OCI-LY7 (cell line): ENCODE measurements at regions not wholly inside any gene's neighbourhood (a gene's known extent, or its start where the extent isn't known, plus 50 kb on each side); places are given as distances from the start of the nearest gene placed in this dataset.

Source experiments
- BruUV-seq: library from RNA; stranded (reverse); fragments of 400-500 nt; replicated peaks from 2 replicates; lab custom pipeline; 2021; lab: Mats Ljungman, UMichigan
- CTCF ChIA-PET: fragments of 300-600 bp; sonication (Branson Sonifier 250); formaldehyde crosslinking; loops from one replicate; lab custom pipeline; 2022; ENCODE audit warnings: antibody characterized with exemption; ENCODE audit not compliant: unreplicated experiment; lab: Charles Lee
- POLR2A ChIA-PET: fragments of 300-600 bp; sonication (Branson Sonifier 250); formaldehyde crosslinking; loops from one replicate; lab custom pipeline; 2022; ENCODE audit warnings: antibody characterized with exemption; lab: Charles Lee
- DNase-seq: peaks from one replicate; pipeline ENCODE4 v3.0.0-alpha.2; 2015; ENCODE audit warnings: low spot score
- H2AFZ ChIP-seq: fragments of 200-600 bp; sonication (generic), shearing (Covaris generic); 2 replicates; pipeline ENCODE4 v1.6.1; 2014; ENCODE audit warnings: mild to moderate bottlenecking, antibody characterized with exemption, low read length, moderate library complexity
- H3K27ac ChIP-seq: fragments of 200-600 bp; sonication (generic); 2 replicates; pipeline ENCODE4 v1.5.1; 2014; ENCODE audit warnings: mixed run types, low read depth, mild to moderate bottlenecking, moderate library complexity, low read length, inconsistent platforms; ENCODE audit not compliant: poor library complexity, severe bottlenecking
- H3K36me3 ChIP-seq: fragments of 200-600 bp; sonication (generic); 2 replicates; pipeline ENCODE4 v1.6.1; 2014; ENCODE audit warnings: mild to moderate bottlenecking, antibody characterized with exemption, low read length, moderate library complexity, mixed read lengths; ENCODE audit not compliant: insufficient read depth
- H3K4me1 ChIP-seq: fragments of 200-600 bp; sonication (generic); 2 replicates; pipeline ENCODE4 v1.5.1; 2014; ENCODE audit warnings: mild to moderate bottlenecking, low read length; ENCODE audit not compliant: insufficient read depth, poor library complexity, severe bottlenecking
- H3K4me2 ChIP-seq: fragments of 200-600 bp; sonication (generic); 2 replicates; pipeline ENCODE4 v1.6.1; 2014; ENCODE audit warnings: mild to moderate bottlenecking, low read length
- H3K4me3 ChIP-seq: fragments of 200-600 bp; sonication (generic); 2 replicates; pipeline ENCODE4 v1.5.1; 2014; ENCODE audit warnings: mild to moderate bottlenecking, low read depth, low read length; ENCODE audit not compliant: poor library complexity, severe bottlenecking
- H3K79me2 ChIP-seq: fragments of 200-600 bp; sonication (generic); 2 replicates; pipeline ENCODE4 v1.6.1; 2016; ENCODE audit warnings: low read depth, mild to moderate bottlenecking, low read length, moderate library complexity, mixed read lengths; ENCODE audit not compliant: insufficient read depth
- H3K9me2 ChIP-seq: fragments of 200-600 bp; sonication (generic); 2 replicates; pipeline ENCODE4 v1.6.1; 2016; ENCODE audit warnings: mild to moderate bottlenecking, low read length, mixed read lengths; ENCODE audit not compliant: insufficient read depth
- H3K9me3 ChIP-seq: fragments of 200-600 bp; sonication (generic); 2 replicates; pipeline ENCODE4 v1.6.1; 2014; ENCODE audit warnings: mild to moderate bottlenecking, mixed run types, low read length, mixed read lengths
- H4K20me1 ChIP-seq: fragments of 200-600 bp; sonication (generic); 2 replicates; pipeline ENCODE4 v1.6.1; 2014; ENCODE audit warnings: mild to moderate bottlenecking, antibody characterized with exemption, low read length, moderate library complexity, mixed read lengths; ENCODE audit not compliant: insufficient read depth
- CTCF ChIP-seq: fragments of 200-600 bp; sonication (generic); conservative IDR thresholded peaks from 2 replicates; pipeline ENCODE4 v1.5.1; 2014; ENCODE audit warnings: mild to moderate bottlenecking, antibody characterized with exemption, low read length, moderate library complexity, mixed read lengths
- EZH2phosphoT487 ChIP-seq: fragments of 200-600 bp; sonication (generic); IDR thresholded peaks from 2 replicates; pipeline ENCODE4 v1.6.1; 2018; ENCODE audit warnings: low read depth, borderline replicate concordance, mild to moderate bottlenecking, mixed run types, antibody characterized with exemption, low read length, moderate library complexity, mixed read lengths
- intact Hi-C: fragments of 100-400 bp; cut with micrococcal nuclease; formaldehyde crosslinking; loops from one replicate; pipeline ENCODE4 v1.10.0; 2022; ENCODE audit not compliant: unreplicated experiment

- POLR2A ChIA-PET: no interaction called here
- Histone ChIP-seq H4K20me1 (no peaks in the 10 kb centered on the region), H3K79me2 (no peaks in the 10 kb centered on the region), H3K27ac (no peak overlapping the region), H3K4me1 (peaks cover 4% of the 10 kb centered on the region), H3K4me3 (no peak overlapping the region), H3K9me3 (no peaks in the 10 kb centered on the region), H3K4me2 (no peak overlapping the region), H3K9me2 (no peaks in the 10 kb centered on the region), H2AFZ (no peak overlapping the region), H3K36me3 (no peaks in the 10 kb centered on the region)
- CTCF ChIA-PET: no interaction called here
- DNase-seq: no peak
- intact Hi-C loops: no loop called here
- no TSS peak for BruUV-seq
- TF ChIP-seq CTCF (no peak), EZH2phosphoT487 (no peak)
Measured at GRCh38 chr1:19009882-19010321, 53.4 kb upstream of the IFFO2 start.

- Histone ChIP-seq H3K4me3 (no peak overlapping the region), H2AFZ (no peak overlapping the region), H3K79me2 (no peaks in the 10 kb centered on the region), H3K36me3 (no peaks in the 10 kb centered on the region), H3K4me2 (no peak overlapping the region), H3K27ac (no peak overlapping the region), H3K9me2 (no peaks in the 10 kb centered on the region), H4K20me1 (no peaks in the 10 kb centered on the region), H3K4me1 (peaks cover 2% of the 10 kb centered on the region), H3K9me3 (no peaks in the 10 kb centered on the region)
- TF ChIP-seq CTCF (no peak), EZH2phosphoT487 (no peak)
- ChIA-PET POLR2A (no interaction called here), CTCF (no interaction called here)
- intact Hi-C loops: no loop called here
- DNase-seq: no peak
- no TSS peak for BruUV-seq
Measured at GRCh38 chr1:19009126-19009881, 52.8 kb upstream of the IFFO2 start.

- intact Hi-C loops: no loop called here
Measured at GRCh38 chr1:19007491-19008441, 51.3 kb upstream of the IFFO2 start.

More at GRCh38 chr1:19007491-19008441, 51.3 kb upstream of the IFFO2 start:
- BruUV-seq: no TSS peak
- Histone ChIP-seq H3K4me2 (no peak overlapping the region), H3K4me3 (no peak overlapping the region), H3K79me2 (no peaks in the 10 kb centered on the region), H4K20me1 (no peaks in the 10 kb centered on the region), H2AFZ (no peak overlapping the region), H3K36me3 (no peaks in the 10 kb centered on the region), H3K27ac (no peak overlapping the region), H3K9me2 (no peaks in the 10 kb centered on the region), H3K9me3 (no peaks in the 10 kb centered on the region), H3K4me1 (no peaks in the 10 kb centered on the region)
- TF ChIP-seq CTCF (no peak), EZH2phosphoT487 (no peak)
- DNase-seq: no peak
- ChIA-PET CTCF (no interaction called here), POLR2A (no interaction called here)
